SK-N-SH treated with all-trans-retinoic acid at 6 μM for 48 hours (cell line): ENCODE measurements at regions not wholly inside any gene's neighbourhood (a gene's known extent, or its start where the extent isn't known, plus 50 kb on each side); places are given as distances from the start of the nearest gene placed in this dataset.

Source experiments
- ARNTL ChIP-seq: fragments of 450-650 bp; formaldehyde crosslinking; IDR thresholded peaks from 2 replicates; pipeline ENCODE4 v1.5.0; 2020; ENCODE audit warnings: low read depth, mild to moderate bottlenecking, moderate library complexity, borderline replicate concordance
- BACH2 ChIP-seq: fragments of 250-450 bp; sonication (Bioruptor Pico); IDR thresholded peaks from 2 replicates; pipeline ENCODE4 v1.9.0; 2021; ENCODE audit warnings: mild to moderate bottlenecking, borderline replicate concordance
- ISL1 ChIP-seq: fragments of 250-450 bp; sonication (Bioruptor Pico); IDR thresholded peaks from 2 replicates; pipeline ENCODE4 v2.1.2; 2022; ENCODE audit warnings: mild to moderate bottlenecking, moderate library complexity
- OSR1 ChIP-seq: fragments of 250-450 bp; sonication (Bioruptor Pico); IDR thresholded peaks from 2 replicates; pipeline ENCODE4 v1.8.0; 2022; ENCODE audit warnings: moderate library complexity, mild to moderate bottlenecking, inconsistent platforms
- RARB ChIP-seq: fragments of 250-450 bp; sonication (Bioruptor Pico); IDR thresholded peaks from 2 replicates; pipeline ENCODE4 v1.8.0; 2021; ENCODE audit warnings: mild to moderate bottlenecking, moderate library complexity
- TCF4 ChIP-seq: fragments of 250-450 bp; sonication (Bioruptor Pico); IDR thresholded peaks from 2 replicates; pipeline ENCODE4 v1.8.0; 2021; ENCODE audit warnings: mild to moderate bottlenecking, moderate library complexity, borderline replicate concordance
- ZFP3 ChIP-seq: fragments of 250-450 bp; sonication (Bioruptor Pico); IDR thresholded peaks from 2 replicates; pipeline ENCODE4 v1.5.0; 2020; ENCODE audit warnings: mild to moderate bottlenecking, moderate library complexity
- ZFP30 ChIP-seq: fragments of 450-650 bp; formaldehyde crosslinking; IDR thresholded peaks from 2 replicates; pipeline ENCODE4 v1.5.0; 2022; ENCODE audit warnings: mild to moderate bottlenecking, moderate library complexity
- ZNF565 ChIP-seq: fragments of 450-650 bp; formaldehyde crosslinking; conservative IDR thresholded peaks from 2 replicates; pipeline ENCODE4 v1.5.0; 2020; ENCODE audit warnings: low read depth, mild to moderate bottlenecking, moderate library complexity
- TF ChIP-seq, protein P1 (sequence below): fragments of 250-450 bp; sonication (Bioruptor Pico); IDR thresholded peaks from 2 replicates; pipeline ENCODE4 v1.5.1; 2020; ENCODE audit warnings: low read depth, mild to moderate bottlenecking, moderate library complexity
- TF ChIP-seq, protein P2 (sequence below): fragments of 250-450 bp; sonication (Bioruptor Pico); IDR thresholded peaks from 2 replicates; pipeline ENCODE4 v1.5.1; 2021; ENCODE audit warnings: mild to moderate bottlenecking, moderate library complexity
- TF ChIP-seq, protein P3 (sequence below): fragments of 250-450 bp; sonication (Bioruptor Pico); IDR thresholded peaks from 2 replicates; pipeline ENCODE4 v1.5.0; 2020; ENCODE audit warnings: mild to moderate bottlenecking, moderate library complexity
- TF ChIP-seq, protein P4 (sequence below): fragments of 250-450 bp; sonication (Bioruptor Pico); IDR thresholded peaks from 2 replicates; pipeline ENCODE4 v1.8.0; 2020; ENCODE audit warnings: mild to moderate bottlenecking, moderate library complexity, borderline replicate concordance

DNA sequence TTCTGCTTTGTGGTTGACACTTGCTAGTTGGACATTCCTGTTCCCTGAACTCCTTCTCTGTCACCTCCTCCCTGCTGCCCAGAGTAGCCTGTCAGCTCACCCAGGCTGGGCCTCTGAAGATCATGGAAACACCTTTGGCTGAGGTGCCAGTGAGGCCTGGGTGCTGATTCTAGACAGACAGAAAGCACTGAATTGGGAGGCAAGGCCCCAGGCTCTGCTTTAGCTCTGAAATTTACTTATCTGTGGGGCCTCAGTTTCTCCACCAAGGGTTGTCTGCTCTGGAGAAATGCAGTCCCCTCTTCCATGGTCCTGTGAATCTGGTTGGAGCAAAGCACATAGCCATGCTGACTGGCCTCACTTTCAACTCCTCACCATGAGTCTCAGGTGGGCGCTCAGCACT lies 104.6 kb upstream of the SIX3 start:
- TF ChIP-seq ISL1 (CRISPR knock-in tag) (no peak), ZFP3 (CRISPR knock-in tag) (no peak), RARB (no peak), ZFP30 (CRISPR knock-in tag) (no peak), ARNTL (no peak), BACH2 (CRISPR knock-in tag) (no peak), ZNF565 (CRISPR knock-in tag) (no peak), OSR1 (CRISPR knock-in tag) (no peak), TCF4 (CRISPR knock-in tag) (no peak)
- TF ChIP-seq, protein P1, sequence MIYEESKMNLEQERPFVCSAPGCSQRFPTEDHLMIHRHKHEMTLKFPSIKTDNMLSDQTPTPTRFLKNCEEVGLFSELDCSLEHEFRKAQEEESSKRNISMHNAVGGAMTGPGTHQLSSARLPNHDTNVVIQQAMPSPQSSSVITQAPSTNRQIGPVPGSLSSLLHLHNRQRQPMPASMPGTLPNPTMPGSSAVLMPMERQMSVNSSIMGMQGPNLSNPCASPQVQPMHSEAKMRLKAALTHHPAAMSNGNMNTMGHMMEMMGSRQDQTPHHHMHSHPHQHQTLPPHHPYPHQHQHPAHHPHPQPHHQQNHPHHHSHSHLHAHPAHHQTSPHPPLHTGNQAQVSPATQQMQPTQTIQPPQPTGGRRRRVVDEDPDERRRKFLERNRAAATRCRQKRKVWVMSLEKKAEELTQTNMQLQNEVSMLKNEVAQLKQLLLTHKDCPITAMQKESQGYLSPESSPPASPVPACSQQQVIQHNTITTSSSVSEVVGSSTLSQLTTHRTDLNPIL (CRISPR knock-in tag): no peak
- TF ChIP-seq, protein P2, sequence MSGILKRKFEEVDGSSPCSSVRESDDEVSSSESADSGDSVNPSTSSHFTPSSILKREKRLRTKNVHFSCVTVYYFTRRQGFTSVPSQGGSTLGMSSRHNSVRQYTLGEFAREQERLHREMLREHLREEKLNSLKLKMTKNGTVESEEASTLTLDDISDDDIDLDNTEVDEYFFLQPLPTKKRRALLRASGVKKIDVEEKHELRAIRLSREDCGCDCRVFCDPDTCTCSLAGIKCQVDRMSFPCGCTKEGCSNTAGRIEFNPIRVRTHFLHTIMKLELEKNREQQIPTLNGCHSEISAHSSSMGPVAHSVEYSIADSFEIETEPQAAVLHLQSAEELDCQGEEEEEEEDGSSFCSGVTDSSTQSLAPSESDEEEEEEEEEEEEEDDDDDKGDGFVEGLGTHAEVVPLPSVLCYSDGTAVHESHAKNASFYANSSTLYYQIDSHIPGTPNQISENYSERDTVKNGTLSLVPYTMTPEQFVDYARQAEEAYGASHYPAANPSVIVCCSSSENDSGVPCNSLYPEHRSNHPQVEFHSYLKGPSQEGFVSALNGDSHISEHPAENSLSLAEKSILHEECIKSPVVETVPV (CRISPR knock-in tag): no peak
- TF ChIP-seq, protein P3, sequence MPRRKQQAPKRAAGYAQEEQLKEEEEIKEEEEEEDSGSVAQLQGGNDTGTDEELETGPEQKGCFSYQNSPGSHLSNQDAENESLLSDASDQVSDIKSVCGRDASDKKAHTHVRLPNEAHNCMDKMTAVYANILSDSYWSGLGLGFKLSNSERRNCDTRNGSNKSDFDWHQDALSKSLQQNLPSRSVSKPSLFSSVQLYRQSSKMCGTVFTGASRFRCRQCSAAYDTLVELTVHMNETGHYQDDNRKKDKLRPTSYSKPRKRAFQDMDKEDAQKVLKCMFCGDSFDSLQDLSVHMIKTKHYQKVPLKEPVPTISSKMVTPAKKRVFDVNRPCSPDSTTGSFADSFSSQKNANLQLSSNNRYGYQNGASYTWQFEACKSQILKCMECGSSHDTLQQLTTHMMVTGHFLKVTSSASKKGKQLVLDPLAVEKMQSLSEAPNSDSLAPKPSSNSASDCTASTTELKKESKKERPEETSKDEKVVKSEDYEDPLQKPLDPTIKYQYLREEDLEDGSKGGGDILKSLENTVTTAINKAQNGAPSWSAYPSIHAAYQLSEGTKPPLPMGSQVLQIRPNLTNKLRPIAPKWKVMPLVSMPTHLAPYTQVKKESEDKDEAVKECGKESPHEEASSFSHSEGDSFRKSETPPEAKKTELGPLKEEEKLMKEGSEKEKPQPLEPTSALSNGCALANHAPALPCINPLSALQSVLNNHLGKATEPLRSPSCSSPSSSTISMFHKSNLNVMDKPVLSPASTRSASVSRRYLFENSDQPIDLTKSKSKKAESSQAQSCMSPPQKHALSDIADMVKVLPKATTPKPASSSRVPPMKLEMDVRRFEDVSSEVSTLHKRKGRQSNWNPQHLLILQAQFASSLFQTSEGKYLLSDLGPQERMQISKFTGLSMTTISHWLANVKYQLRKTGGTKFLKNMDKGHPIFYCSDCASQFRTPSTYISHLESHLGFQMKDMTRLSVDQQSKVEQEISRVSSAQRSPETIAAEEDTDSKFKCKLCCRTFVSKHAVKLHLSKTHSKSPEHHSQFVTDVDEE: no peak
- TF ChIP-seq, protein P4, sequence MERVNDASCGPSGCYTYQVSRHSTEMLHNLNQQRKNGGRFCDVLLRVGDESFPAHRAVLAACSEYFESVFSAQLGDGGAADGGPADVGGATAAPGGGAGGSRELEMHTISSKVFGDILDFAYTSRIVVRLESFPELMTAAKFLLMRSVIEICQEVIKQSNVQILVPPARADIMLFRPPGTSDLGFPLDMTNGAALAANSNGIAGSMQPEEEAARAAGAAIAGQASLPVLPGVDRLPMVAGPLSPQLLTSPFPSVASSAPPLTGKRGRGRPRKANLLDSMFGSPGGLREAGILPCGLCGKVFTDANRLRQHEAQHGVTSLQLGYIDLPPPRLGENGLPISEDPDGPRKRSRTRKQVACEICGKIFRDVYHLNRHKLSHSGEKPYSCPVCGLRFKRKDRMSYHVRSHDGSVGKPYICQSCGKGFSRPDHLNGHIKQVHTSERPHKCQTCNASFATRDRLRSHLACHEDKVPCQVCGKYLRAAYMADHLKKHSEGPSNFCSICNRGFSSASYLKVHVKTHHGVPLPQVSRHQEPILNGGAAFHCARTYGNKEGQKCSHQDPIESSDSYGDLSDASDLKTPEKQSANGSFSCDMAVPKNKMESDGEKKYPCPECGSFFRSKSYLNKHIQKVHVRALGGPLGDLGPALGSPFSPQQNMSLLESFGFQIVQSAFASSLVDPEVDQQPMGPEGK (CRISPR knock-in tag): no peak
